IPS-18a (cell line): ENCODE measurements at regions not wholly inside any gene's neighbourhood (a gene's known extent, or its start where the extent isn't known, plus 50 kb on each side); places are given as distances from the start of the nearest gene placed in this dataset.

ENCODE experiments used
- H3K27ac ChIP-seq: one replicate; pipeline ENCODE4 v1.5.1; 2013; ENCODE audit warnings: low read length
- H3K27me3 ChIP-seq: one replicate; pipeline ENCODE4 v1.6.1; 2013; ENCODE audit warnings: mild to moderate bottlenecking, low read length; ENCODE audit not compliant: control insufficient read depth, insufficient read depth
- H3K36me3 ChIP-seq: one replicate; pipeline ENCODE4 v1.6.1; 2013; ENCODE audit warnings: low read depth, low read length; ENCODE audit not compliant: control insufficient read depth
- H3K4me1 ChIP-seq: one replicate; pipeline ENCODE4 v1.6.1; 2013; ENCODE audit warnings: low read depth, low read length; ENCODE audit not compliant: control insufficient read depth
- H3K4me3 ChIP-seq: one replicate; pipeline ENCODE4 v1.5.1; 2013; ENCODE audit warnings: low read length
- H3K9ac ChIP-seq: one replicate; pipeline ENCODE4 v1.6.1; 2013; ENCODE audit warnings: mild to moderate bottlenecking, low read length, moderate library complexity
- H3K9me3 ChIP-seq: one replicate; pipeline ENCODE4 v1.6.1; 2013; ENCODE audit warnings: low read depth, low read length; ENCODE audit not compliant: control insufficient read depth

DNA sequence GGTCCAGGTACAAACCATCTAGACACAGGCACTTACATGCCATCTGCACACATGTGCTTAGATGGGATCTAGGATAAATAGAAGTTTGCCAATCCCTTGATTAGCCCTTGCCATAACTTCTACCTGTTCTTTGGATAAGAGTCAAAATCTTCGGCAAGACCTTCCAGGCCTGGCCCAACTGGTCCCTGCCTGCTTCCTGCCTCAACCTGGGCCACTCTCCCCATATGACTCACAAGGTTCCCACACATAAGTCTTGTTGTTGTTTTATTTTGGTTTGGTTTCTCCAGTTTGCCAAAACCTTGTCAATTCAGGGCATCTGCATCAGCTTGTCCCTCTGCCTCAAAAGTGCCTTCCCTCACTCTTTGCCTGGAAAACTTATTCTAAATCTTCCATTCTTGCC, 95.3 kb upstream of the XYLT1 start:
- H3K4me1 ChIP-seq, result no peaks in the 10 kb centered on the region
- no peaks in the 10 kb centered on the region for H3K27me3 ChIP-seq
- no peak overlapping the region for H3K4me3 ChIP-seq
- H3K36me3 ChIP-seq, result no peaks in the 10 kb centered on the region
- H3K9me3 ChIP-seq, result no peaks in the 10 kb centered on the region
- H3K27ac ChIP-seq, result no peak overlapping the region
- H3K9ac ChIP-seq, result no peak overlapping the region

DNA sequence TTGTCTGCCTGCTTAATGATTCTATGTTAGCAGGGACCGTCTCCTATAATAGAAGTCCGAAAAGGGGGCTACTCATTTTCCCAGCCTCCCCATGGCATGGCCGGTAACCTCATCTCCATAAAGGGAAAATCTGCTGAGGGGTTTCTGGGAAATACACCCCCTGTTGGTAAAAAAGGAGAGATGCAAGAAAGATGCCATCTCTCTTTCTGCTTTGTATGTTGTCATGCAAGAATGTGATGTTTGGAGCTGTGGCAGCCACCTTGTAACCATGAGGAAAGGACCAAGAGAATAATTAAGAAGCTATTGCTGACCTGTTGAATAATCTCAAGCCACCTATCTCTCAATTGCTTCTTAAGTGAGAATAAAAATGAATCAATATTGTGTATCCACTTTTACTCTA, 94.8 kb upstream of the XYLT1 start:
- H3K27ac ChIP-seq, result no peak overlapping the region
- no peak overlapping the region for H3K4me3 ChIP-seq
- no peaks in the 10 kb centered on the region for H3K27me3 ChIP-seq
- H3K36me3 ChIP-seq, result no peaks in the 10 kb centered on the region
- H3K9ac ChIP-seq, result no peak overlapping the region
- H3K4me1 ChIP-seq, result no peaks in the 10 kb centered on the region
- no peaks in the 10 kb centered on the region for H3K9me3 ChIP-seq

DNA sequence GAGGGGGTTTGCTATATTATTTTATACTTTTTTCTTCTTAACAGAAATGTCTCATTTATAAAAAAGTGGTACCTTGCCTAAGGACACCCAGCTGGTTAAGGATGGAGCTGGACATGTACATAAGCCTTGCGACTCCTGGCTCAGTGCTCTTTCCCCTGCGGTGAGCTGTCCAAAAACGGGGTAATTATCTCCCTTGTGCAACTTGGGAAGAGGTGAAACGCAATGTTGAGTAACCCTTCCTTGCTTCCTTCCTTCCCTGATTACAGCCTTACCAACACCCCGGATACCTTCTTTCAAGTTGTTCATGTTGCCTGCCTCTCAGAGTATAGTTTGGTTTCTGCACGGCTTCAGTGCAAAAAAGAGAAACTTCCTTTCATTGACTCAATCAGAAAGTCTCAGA, 94.1 kb upstream of the XYLT1 start:
- H3K9me3 ChIP-seq, result no peaks in the 10 kb centered on the region
- H3K4me3 ChIP-seq, result no peak overlapping the region
- H3K9ac ChIP-seq, result no peak overlapping the region
- no peaks in the 10 kb centered on the region for H3K36me3 ChIP-seq
- H3K27me3 ChIP-seq, result no peaks in the 10 kb centered on the region
- no peak overlapping the region for H3K27ac ChIP-seq
- H3K4me1 ChIP-seq, result no peaks in the 10 kb centered on the region

DNA sequence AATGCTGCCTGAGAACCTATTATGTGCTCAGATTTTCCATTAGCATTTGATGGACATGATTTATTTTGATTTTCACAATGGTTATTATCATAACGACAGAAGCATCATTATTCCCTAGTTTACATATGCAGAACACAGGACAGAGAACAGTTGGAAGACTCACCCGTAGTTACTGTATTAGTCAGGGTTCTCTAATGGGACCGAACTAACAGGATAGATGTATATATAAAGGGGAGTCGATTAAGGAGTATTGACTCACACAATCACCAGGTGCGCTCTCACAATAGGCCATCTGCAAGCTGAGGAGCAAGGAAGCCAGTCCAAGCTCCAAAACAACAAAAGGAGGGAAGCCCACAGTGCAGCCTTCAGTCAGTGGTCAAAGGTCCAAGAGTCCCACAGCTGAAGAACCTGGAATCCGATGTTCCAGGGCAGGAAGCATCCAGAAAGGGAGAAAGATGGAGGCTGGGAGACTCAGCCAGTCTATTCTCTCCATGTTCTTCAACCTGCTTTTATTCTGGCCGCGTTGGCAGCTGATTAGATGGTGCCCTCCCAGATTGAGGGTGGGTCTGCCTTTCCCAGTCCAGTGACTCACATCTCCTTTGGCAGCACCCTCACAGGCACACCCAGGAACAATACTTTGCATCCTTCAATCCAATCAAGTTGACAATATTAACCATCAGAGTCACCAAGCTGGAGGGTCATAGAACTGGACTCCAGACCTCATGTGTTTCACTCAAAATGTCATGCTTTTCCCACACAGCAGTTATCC, 92.7 kb upstream of the XYLT1 start:
- Histone ChIP-seq H3K36me3 (no peaks in the 10 kb centered on the region), H3K9ac (no peak overlapping the region), H3K27ac (no peak overlapping the region), H3K4me1 (no peaks in the 10 kb centered on the region), H3K9me3 (no peaks in the 10 kb centered on the region), H3K27me3 (no peaks in the 10 kb centered on the region), H3K4me3 (no peak overlapping the region)

DNA sequence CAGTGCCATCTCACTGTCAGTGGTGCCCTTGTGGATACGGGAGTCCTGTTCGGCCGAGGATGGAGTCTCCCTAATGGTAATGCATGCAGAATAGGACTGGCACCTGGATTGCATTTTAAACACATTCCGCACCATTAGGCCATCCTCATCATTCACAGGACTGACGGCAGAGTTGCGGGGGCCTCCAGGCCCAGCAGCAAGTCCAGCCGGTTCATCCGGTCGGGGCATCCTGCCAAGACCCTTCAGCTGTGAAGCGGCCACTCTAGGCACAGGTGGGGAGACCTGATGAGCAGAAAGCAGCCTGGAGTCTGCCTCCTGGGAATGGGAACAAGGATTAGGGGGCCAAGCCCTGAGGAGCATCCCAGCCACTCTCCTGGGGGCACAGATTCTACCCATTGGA, 90.3 kb upstream of the XYLT1 start:
- no peak overlapping the region for H3K4me3 ChIP-seq
- H3K27ac ChIP-seq, result no peak overlapping the region
- H3K9ac ChIP-seq, result no peak overlapping the region
- H3K36me3 ChIP-seq, result no peaks in the 10 kb centered on the region
- no peaks in the 10 kb centered on the region for H3K4me1 ChIP-seq
- H3K27me3 ChIP-seq, result no peaks in the 10 kb centered on the region
- no peaks in the 10 kb centered on the region for H3K9me3 ChIP-seq

DNA sequence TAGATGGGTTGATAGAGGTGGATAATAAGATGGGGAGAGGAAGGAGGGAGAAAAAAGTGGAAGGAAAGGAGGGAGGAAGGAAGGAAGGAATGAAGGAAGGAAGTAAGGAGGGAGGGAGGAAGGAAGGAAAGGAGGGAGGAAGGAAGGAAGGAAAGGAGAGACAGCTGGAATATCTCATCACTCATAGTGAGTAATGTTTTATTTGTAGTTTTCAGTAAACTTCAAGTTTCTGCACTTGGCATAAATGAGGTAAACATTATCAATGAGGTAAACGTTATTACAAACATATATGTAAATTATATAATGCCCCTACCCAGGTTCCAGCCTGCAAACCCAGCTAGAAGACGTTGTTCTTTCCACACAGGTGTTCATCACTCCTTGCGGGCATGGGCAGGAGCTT, 89.8 kb upstream of the XYLT1 start:
- H3K36me3 ChIP-seq, result no peaks in the 10 kb centered on the region
- no peak overlapping the region for H3K9ac ChIP-seq
- H3K4me1 ChIP-seq, result no peaks in the 10 kb centered on the region
- H3K27me3 ChIP-seq, result no peaks in the 10 kb centered on the region
- H3K27ac ChIP-seq, result no peak overlapping the region
- H3K4me3 ChIP-seq, result no peak overlapping the region
- no peaks in the 10 kb centered on the region for H3K9me3 ChIP-seq

DNA sequence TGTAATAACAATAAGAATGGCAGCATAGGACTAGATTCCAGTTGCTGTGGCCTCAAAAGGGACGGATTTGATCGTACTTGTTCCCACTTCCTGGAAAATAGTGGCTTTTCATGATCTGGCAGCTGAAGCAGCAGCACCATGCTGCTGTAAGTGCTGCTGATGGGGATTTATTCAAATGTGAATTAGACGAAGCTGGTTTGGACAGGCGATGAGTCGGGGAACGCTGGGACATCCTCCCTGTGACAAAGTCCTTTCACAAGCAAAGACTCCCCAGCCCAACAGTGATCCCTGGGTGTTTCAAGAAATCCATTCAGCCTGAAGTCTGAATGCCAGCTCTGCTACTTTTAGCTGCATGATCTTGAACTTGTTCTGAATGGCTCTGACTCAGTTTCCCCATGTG, 88.6 kb upstream of the XYLT1 start:
- Histone ChIP-seq H3K27me3 (no peaks in the 10 kb centered on the region), H3K4me3 (no peak overlapping the region), H3K9ac (no peak overlapping the region), H3K36me3 (no peaks in the 10 kb centered on the region), H3K9me3 (no peaks in the 10 kb centered on the region), H3K4me1 (no peaks in the 10 kb centered on the region), H3K27ac (no peak overlapping the region)

DNA sequence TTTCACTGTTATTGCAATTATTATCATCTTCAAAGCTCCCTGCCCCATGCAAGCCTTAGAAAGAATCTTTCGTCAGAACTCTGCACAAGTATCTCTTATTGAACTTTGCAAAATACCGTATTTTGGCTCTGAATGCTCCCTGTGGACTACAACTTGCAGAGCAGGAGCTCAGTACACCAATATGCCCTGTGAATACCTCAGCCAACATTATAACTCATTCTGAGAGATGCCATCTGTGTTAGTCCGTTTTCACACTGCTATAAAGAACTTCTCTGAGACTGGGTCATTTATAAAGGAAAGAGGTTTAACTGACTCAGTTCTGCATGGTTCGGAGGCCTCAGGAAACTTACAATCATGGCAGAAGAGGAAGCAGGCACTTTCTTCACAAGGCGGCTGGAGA, 87.2 kb upstream of the XYLT1 start:
- H3K9ac ChIP-seq, result no peak overlapping the region
- no peak overlapping the region for H3K4me3 ChIP-seq
- H3K27ac ChIP-seq, result no peak overlapping the region
- no peaks in the 10 kb centered on the region for H3K9me3 ChIP-seq
- no peaks in the 10 kb centered on the region for H3K36me3 ChIP-seq
- H3K27me3 ChIP-seq, result no peaks in the 10 kb centered on the region
- no peaks in the 10 kb centered on the region for H3K4me1 ChIP-seq

DNA sequence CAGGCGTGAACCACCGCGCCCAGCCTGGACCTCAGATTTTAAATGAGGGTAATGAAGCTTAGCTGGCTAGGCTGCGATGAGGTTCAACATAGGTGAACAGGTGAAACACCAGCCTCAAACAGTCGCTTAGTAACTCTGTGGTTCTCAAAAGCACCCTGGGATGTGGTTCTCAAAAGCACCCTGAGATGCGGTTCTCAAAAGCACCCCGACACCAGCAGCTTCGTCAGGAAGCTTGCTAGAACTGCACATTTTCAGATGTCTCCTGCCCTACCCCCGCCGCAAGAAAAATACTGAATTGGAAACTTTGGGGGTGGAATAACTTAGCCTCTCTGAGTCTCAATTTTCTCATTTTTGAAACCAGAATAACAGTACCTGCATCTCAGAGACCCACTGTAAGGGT, 86.7 kb upstream of the XYLT1 start:
- Histone ChIP-seq H3K27ac (no peak overlapping the region), H3K4me1 (no peaks in the 10 kb centered on the region), H3K36me3 (no peaks in the 10 kb centered on the region), H3K9ac (no peak overlapping the region), H3K27me3 (no peaks in the 10 kb centered on the region), H3K9me3 (no peaks in the 10 kb centered on the region), H3K4me3 (no peak overlapping the region)

DNA sequence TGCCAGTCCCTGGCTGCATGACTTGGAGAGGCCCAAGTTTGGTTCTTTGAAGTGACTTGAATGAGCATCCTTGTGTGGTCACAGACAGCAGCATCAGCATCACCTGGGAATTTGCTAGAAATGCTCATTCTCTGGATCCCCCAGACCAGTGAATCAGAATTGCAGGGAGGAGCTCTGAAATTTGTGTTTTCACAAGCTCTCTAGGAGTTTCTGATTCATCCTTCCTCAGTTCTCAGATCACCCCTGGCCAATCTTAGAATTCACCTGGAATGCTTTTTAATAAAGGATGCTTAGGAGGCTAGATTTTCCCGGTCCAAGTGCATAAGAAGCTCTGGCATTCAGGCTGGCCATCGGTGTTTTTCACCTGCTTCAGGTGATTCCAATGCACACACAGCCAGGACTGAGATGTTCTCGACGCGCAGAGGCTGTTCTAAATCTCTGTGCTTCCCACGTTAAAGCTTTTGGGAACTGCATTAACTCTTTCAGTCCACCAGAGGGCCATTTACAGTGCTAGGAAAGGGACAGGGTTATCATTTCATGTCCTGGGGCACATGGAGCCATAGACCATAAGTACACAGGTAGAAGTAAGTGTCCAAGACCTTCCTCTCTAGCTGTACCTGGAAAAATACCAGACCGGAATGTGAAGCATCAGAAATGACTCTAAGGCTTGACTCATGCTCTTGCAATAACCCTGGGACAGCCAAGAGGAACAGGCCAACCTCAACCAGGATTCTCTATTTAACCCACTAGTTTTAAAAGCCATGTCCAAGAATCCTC, 85.7 kb upstream of the XYLT1 start:
- Histone ChIP-seq H3K4me1 (no peaks in the 10 kb centered on the region), H3K27me3 (no peaks in the 10 kb centered on the region), H3K9me3 (no peaks in the 10 kb centered on the region), H3K27ac (no peak overlapping the region), H3K36me3 (no peaks in the 10 kb centered on the region), H3K9ac (no peak overlapping the region), H3K4me3 (no peak overlapping the region)

DNA sequence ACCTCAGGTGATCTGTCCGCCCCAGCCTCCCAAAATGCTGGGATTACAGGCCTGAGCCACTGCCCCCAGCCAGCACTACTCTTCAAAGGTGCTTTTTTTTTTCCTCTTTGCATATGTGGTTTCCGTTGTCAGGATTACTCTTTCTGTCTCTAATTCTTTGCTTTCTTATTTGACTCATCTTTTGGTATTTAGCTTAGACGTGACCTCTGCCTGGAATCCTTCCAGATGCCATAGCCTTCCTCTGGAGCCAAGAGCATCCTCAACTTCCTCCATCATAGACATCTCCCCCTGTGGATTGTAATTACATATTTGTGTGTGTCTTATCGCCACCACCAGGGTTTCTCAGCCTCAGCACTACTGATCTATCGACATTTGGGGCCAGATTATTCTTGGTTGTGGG, 84.4 kb upstream of the XYLT1 start:
- Histone ChIP-seq H3K4me1 (no peaks in the 10 kb centered on the region), H3K27ac (no peak overlapping the region), H3K36me3 (no peaks in the 10 kb centered on the region), H3K9me3 (no peaks in the 10 kb centered on the region), H3K9ac (no peak overlapping the region), H3K4me3 (no peak overlapping the region), H3K27me3 (no peaks in the 10 kb centered on the region)

DNA sequence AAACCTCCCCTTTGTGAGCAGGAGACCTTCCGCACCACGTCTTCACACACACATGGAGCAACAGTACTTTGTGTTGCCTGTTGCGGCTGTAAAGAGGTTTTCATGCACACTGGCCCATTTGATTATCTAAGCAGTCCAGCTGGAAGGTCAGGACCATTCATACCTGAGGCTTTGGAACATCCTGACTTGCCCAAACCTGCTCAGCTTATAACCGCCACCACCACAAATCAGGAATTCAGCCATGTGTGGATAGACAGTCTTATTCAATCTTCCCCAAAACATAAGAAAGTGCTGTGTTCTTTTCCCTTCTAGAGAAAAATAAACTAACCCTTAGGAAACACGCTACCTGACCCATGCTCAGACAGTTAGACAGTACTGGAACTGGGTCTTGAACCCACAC, 81.6 kb upstream of the XYLT1 start:
- H3K9ac ChIP-seq, result no peak overlapping the region
- no peak overlapping the region for H3K27ac ChIP-seq
- no peaks in the 10 kb centered on the region for H3K4me1 ChIP-seq
- H3K27me3 ChIP-seq, result no peaks in the 10 kb centered on the region
- no peak overlapping the region for H3K4me3 ChIP-seq
- H3K9me3 ChIP-seq, result no peaks in the 10 kb centered on the region
- no peaks in the 10 kb centered on the region for H3K36me3 ChIP-seq
